Endodermal cell (in vitro differentiated cells): ENCODE measurements at regions not wholly inside any gene's neighbourhood (a gene's known extent, or its start where the extent isn't known, plus 50 kb on each side); places are given as distances from the start of the nearest gene placed in this dataset.

Experiments
- DNase-seq: peaks from one replicate; pipeline ENCODE4 v3.0.0-alpha.2; 2017
- H3K27ac ChIP-seq: 2 replicates; pipeline ENCODE4 v1.5.1; 2013; ENCODE audit warnings: mild to moderate bottlenecking, low read depth, low read length, moderate library complexity
- H3K27me3 ChIP-seq: 2 replicates; pipeline ENCODE4 v1.6.1; 2013; ENCODE audit warnings: mild to moderate bottlenecking, low read length, moderate library complexity; ENCODE audit not compliant: insufficient read depth, control insufficient read depth, poor library complexity, severe bottlenecking
- H3K36me3 ChIP-seq: 2 replicates; pipeline ENCODE4 v1.7.0; 2013; ENCODE audit warnings: mild to moderate bottlenecking, low read length, moderate library complexity; ENCODE audit not compliant: control insufficient read depth, insufficient read depth
- H3K4me1 ChIP-seq: one replicate; pipeline ENCODE4 v1.7.0; 2013; ENCODE audit warnings: low read length; ENCODE audit not compliant: control insufficient read depth, insufficient read depth
- H3K4me3 ChIP-seq: 2 replicates; pipeline ENCODE4 v1.5.1; 2013; ENCODE audit warnings: mild to moderate bottlenecking, low read length, moderate library complexity
- H3K9ac ChIP-seq: 2 replicates; pipeline ENCODE4 v1.6.1; 2013; ENCODE audit warnings: mild to moderate bottlenecking, low read length, moderate library complexity; ENCODE audit not compliant: poor library complexity, severe bottlenecking; ENCODE audit errors: extremely low read depth
- H3K9me3 ChIP-seq: 2 replicates; pipeline ENCODE4 v1.6.1; 2013; ENCODE audit warnings: mild to moderate bottlenecking, low read length, moderate library complexity; ENCODE audit not compliant: control insufficient read depth
- H3K27ac Mint-ChIP-seq: 2 replicates; pipeline ENCODE4 v1.8.0; 2020; ENCODE audit warnings: mixed read lengths
- H3K27me3 Mint-ChIP-seq: 2 replicates; pipeline ENCODE4 v1.8.0; 2021; ENCODE audit warnings: mild to moderate bottlenecking, mixed read lengths; ENCODE audit not compliant: insufficient read depth
- H3K36me3 Mint-ChIP-seq: 2 replicates; pipeline ENCODE4 v1.8.0; 2020; ENCODE audit warnings: low read depth, mixed read lengths
- H3K4me1 Mint-ChIP-seq: 2 replicates; pipeline ENCODE4 v1.8.0; 2020; ENCODE audit warnings: mixed read lengths
- H3K4me3 Mint-ChIP-seq: 2 replicates; pipeline ENCODE4 v1.8.0; 2020; ENCODE audit warnings: mild to moderate bottlenecking, moderate library complexity, mixed read lengths
- H3K9me3 Mint-ChIP-seq: 2 replicates; pipeline ENCODE4 v1.8.0; 2020; ENCODE audit warnings: mild to moderate bottlenecking, mixed read lengths
- WGBS, 2 experiments: methylation state at CpG; one replicate each; pipeline versions ENCODE4 v1.1.5 to v1.1.7; 2013; ENCODE audit warnings: missing lambda C conversion rate in 2 of 2, mixed read lengths in 1 of 2; ENCODE audit not compliant: insufficient coverage in 1 of 2, insufficient read length in 1 of 2; 5-methylcytosine and 5-hydroxymethylcytosine counted together
- TF ChIP-seq, protein P1 (sequence below): fragments of 200-600 bp; sonication (generic); conservative IDR thresholded peaks from 2 replicates; pipeline ENCODE4 v1.5.0; 2021; ENCODE audit warnings: antibody characterized with exemption, mild to moderate bottlenecking

DNA sequence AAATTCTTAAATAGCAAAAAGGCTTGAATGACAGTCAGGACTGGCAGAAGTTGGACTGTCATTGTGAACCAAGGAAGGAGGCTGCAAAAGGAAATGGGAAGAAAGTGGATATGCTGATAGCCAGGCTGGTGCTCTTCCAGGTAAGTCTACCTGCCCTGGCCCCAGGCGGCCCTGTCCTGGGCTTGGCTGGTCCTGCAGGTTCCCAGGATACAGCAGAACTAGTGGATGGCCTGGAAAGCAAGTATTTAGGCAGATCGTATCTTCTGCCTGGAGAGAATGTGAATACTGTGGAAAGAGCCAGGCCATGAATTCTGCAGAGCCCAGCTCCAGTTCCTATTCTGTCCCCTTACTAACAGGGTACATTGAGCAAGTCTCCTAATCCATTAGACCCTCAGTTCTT is 149.3 kb downstream of the SEC61B start:
- 83 to 89% methylated on average over 1 to 2 of the region's 2 CpGs for WGBS, 2 experiments
- no peak overlapping the region for H3K4me3 Mint-ChIP-seq
- H3K36me3 Mint-ChIP-seq: no peaks in the 10 kb centered on the region
- Histone ChIP-seq H3K4me1 (peaks cover under 1% of the 10 kb centered on the region), H3K9ac (no peak overlapping the region), H3K27ac (no peak overlapping the region), H3K9me3 (no peaks in the 10 kb centered on the region), H3K27me3 (no peaks in the 10 kb centered on the region), H3K4me3 (no peak overlapping the region), H3K36me3 (no peaks in the 10 kb centered on the region)
- H3K27ac Mint-ChIP-seq: no peak overlapping the region
- TF ChIP-seq, protein P1, sequence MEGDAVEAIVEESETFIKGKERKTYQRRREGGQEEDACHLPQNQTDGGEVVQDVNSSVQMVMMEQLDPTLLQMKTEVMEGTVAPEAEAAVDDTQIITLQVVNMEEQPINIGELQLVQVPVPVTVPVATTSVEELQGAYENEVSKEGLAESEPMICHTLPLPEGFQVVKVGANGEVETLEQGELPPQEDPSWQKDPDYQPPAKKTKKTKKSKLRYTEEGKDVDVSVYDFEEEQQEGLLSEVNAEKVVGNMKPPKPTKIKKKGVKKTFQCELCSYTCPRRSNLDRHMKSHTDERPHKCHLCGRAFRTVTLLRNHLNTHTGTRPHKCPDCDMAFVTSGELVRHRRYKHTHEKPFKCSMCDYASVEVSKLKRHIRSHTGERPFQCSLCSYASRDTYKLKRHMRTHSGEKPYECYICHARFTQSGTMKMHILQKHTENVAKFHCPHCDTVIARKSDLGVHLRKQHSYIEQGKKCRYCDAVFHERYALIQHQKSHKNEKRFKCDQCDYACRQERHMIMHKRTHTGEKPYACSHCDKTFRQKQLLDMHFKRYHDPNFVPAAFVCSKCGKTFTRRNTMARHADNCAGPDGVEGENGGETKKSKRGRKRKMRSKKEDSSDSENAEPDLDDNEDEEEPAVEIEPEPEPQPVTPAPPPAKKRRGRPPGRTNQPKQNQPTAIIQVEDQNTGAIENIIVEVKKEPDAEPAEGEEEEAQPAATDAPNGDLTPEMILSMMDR: no peak
- peaks cover 9% of the 10 kb centered on the region for H3K27me3 Mint-ChIP-seq
- no peak for DNase-seq
- H3K4me1 Mint-ChIP-seq: peaks cover 4% of the 10 kb centered on the region
- H3K9me3 Mint-ChIP-seq: no peaks in the 10 kb centered on the region

DNA sequence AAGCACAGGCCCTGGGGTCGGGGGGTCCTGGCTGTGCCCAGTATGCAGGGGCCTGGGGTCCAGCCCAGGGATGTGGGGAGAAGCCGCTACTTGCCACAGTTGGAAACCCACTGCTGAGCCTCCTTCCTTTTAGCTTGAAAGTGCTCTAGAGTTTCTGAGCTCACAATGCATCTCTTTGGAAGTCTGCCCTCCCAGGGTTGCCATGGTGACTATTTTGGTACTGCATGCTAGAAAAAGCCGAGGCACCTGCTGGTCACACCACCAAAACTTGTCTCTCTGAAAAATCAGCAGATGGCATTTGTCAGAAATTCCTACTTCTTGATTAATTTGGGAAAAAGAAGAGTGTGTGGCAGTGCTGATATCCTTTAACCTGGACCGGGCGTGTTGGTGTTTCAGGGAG is 151.8 kb downstream of the SEC61B start:
- WGBS, 2 experiments: 80 to 92% methylated on average over 5 of the region's 5 CpGs
- Histone ChIP-seq H3K9ac (no peak overlapping the region), H3K9me3 (no peaks in the 10 kb centered on the region), H3K4me3 (no peak overlapping the region), H3K27ac (no peak overlapping the region), H3K27me3 (no peaks in the 10 kb centered on the region), H3K36me3 (no peaks in the 10 kb centered on the region), H3K4me1 (peaks cover 3% of the 10 kb centered on the region)
- Mint-ChIP-seq H3K36me3 (no peaks in the 10 kb centered on the region), H3K4me1 (peaks cover 4% of the 10 kb centered on the region), H3K9me3 (no peaks in the 10 kb centered on the region), H3K4me3 (no peak overlapping the region), H3K27ac (no peak overlapping the region), H3K27me3 (peaks cover 8% of the 10 kb centered on the region)
- DNase-seq: no peak
- TF ChIP-seq, protein P1: no peak

DNA sequence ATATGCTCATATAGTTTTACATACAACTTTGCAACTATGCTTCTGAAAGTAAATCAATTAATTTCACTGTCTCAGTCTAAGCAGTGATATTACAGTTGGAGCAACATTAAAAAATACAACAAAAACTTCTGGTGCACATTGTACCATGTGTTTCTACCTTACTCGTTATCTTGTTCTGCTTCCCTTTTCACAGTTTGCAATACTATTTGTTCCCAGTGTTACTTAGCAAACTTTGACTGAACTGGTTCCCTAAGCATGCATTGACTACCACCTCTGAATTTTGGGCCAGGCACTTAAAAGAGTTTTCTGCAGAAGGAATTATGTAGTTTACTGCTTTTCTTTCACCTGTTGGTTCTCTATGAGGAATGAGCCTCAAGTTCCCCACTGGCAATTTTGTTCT is 152.7 kb downstream of the SEC61B start:
- WGBS, 2 experiments: 86 to 100% methylated on average over 1 of the region's 1 CpG
- no peak overlapping the region for H3K27ac Mint-ChIP-seq
- peaks cover 8% of the 10 kb centered on the region for H3K27me3 Mint-ChIP-seq
- Histone ChIP-seq H3K4me3 (no peak overlapping the region), H3K27ac (no peak overlapping the region), H3K9me3 (no peaks in the 10 kb centered on the region), H3K36me3 (no peaks in the 10 kb centered on the region), H3K27me3 (no peaks in the 10 kb centered on the region), H3K4me1 (peaks cover 3% of the 10 kb centered on the region), H3K9ac (no peak overlapping the region)
- no peak overlapping the region for H3K4me3 Mint-ChIP-seq
- DNase-seq: no peak
- TF ChIP-seq, protein P1: no peak
- no peaks in the 10 kb centered on the region for H3K36me3 Mint-ChIP-seq
- H3K9me3 Mint-ChIP-seq: no peaks in the 10 kb centered on the region
- H3K4me1 Mint-ChIP-seq: peaks cover 3% of the 10 kb centered on the region
